Smooth muscle cell (in vitro differentiated cells): ENCODE measurements at regions not wholly inside any gene's neighbourhood (a gene's known extent, or its start where the extent isn't known, plus 50 kb on each side); places are given as distances from the start of the nearest gene placed in this dataset.
"Not testable (repeated sequence)": the region's sequence is repeated elsewhere in the genome, so short reads cannot be mapped to it uniquely, and the experiment has no call there.

Experiments used
- DNase-seq: peaks from one replicate; lab custom pipeline; 2025; ENCODE audit not compliant: unreplicated experiment; lab: John Stamatoyannopoulos, UW
- H2AFZ ChIP-seq: fragments of 200-600 bp; sonication (generic); 2 replicates; pipeline ENCODE4 v1.6.0; 2016; ENCODE audit warnings: antibody characterized with exemption, low read depth, mild to moderate bottlenecking
- H3F3A ChIP-seq: fragments of 200-600 bp; sonication (generic); 2 replicates; pipeline ENCODE4 v1.6.0; 2017; ENCODE audit warnings: antibody characterized with exemption, low read depth
- H3K27ac ChIP-seq: fragments of 200-600 bp; sonication (generic); 2 replicates; pipeline ENCODE4 v1.5.1; 2016; ENCODE audit warnings: low read depth, mild to moderate bottlenecking
- H3K27me3 ChIP-seq: fragments of 200-600 bp; sonication (generic); 2 replicates; pipeline ENCODE4 v1.6.1; 2016; ENCODE audit warnings: low read depth, mild to moderate bottlenecking
- H3K36me3 ChIP-seq: fragments of 200-600 bp; sonication (generic); 2 replicates; pipeline ENCODE4 v1.5.1; 2016; ENCODE audit warnings: low read depth
- H3K4me1 ChIP-seq: fragments of 200-600 bp; sonication (generic); 2 replicates; pipeline ENCODE4 v1.5.1; 2016; ENCODE audit warnings: low read depth
- H3K4me2 ChIP-seq: fragments of 200-600 bp; sonication (generic); 2 replicates; pipeline ENCODE4 v1.6.0; 2016; ENCODE audit warnings: mild to moderate bottlenecking
- H3K4me3 ChIP-seq: fragments of 200-600 bp; sonication (generic); 2 replicates; pipeline ENCODE4 v1.5.1; 2016; ENCODE audit warnings: mild to moderate bottlenecking
- H3K79me2 ChIP-seq: fragments of 200-600 bp; sonication (generic); 2 replicates; pipeline ENCODE4 v1.6.0; 2016; ENCODE audit warnings: low read depth, mild to moderate bottlenecking
- H3K9ac ChIP-seq: fragments of 200-600 bp; sonication (generic); 2 replicates; pipeline ENCODE4 v1.6.0; 2016; ENCODE audit warnings: low read depth
- H3K9me3 ChIP-seq: fragments of 200-600 bp; sonication (generic); replicated peaks from 2 replicates; pipeline ENCODE4 v1.5.1; 2016; ENCODE audit warnings: low read depth
- H4K20me1 ChIP-seq: fragments of 200-600 bp; sonication (generic); 2 replicates; pipeline ENCODE4 v1.6.0; 2016; ENCODE audit warnings: low read depth
- CTCF ChIP-seq: fragments of 200-600 bp; sonication (generic); IDR thresholded peaks from 2 replicates; pipeline ENCODE4 v1.5.1; 2017; ENCODE audit warnings: borderline replicate concordance, mild to moderate bottlenecking, antibody characterized with exemption; ENCODE audit not compliant: insufficient read depth, poor library complexity, severe bottlenecking
- WGBS: methylation state at CpG from one replicate; pipeline ENCODE4 v1.1.7; 2016; ENCODE audit warnings: low lambda C conversion rate; 5-methylcytosine and 5-hydroxymethylcytosine counted together

- Histone ChIP-seq H3K4me3 (no peak overlapping the region), H3K4me2 (no peak overlapping the region), H3K27me3 (no peaks in the 10 kb centered on the region), H3F3A (no peaks in the 10 kb centered on the region), H4K20me1 (no peaks in the 10 kb centered on the region), H3K79me2 (no peaks in the 10 kb centered on the region), H3K9ac (no peak overlapping the region), H3K9me3 (no peaks in the 10 kb centered on the region), H2AFZ (no peak overlapping the region), H3K36me3 (no peaks in the 10 kb centered on the region), H3K27ac (no peak overlapping the region), H3K4me1 (no peaks in the 10 kb centered on the region)
- no peak for TF ChIP-seq CTCF
- WGBS = 89% methylated on average over 4 of the region's 4 CpGs
- DNase-seq = no peak
Observed at GRCh38 chr9:75685062-75685461, 205.4 kb upstream of the PCSK5 start.

DNA sequence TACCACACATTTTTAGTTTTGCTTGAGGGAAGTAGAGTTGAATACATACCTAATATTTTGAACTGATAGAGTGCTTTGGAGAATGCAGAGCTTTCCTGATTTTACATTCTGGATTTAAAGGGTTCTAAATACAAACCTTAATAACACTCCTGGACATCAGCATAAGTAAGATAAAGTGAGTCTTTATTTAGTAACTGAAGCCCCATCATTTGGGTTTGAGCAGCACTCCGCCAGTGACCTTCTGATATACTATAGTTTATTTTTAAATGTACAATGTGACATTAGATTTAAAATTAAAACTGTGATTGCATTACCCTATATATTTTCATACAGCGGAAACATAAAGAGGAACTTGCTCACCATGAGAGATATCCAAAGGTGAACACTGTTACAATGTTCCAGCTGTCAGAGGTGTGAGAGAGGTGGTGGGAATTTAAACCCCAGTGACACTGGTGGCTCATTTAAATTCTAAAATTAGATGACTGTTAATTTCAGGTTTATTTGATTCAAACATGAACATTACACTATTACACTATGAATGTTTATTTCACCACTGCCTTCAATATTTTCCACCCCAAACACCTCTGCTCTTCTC lies 203.0 kb upstream of the PCSK5 start:
- no peak for DNase-seq
- no peaks in the 10 kb centered on the region for H3K4me1 ChIP-seq
- H3F3A ChIP-seq = no peaks in the 10 kb centered on the region
- no peak overlapping the region for H3K27ac ChIP-seq
- no peaks in the 10 kb centered on the region for H4K20me1 ChIP-seq
- H3K36me3 ChIP-seq = no peaks in the 10 kb centered on the region
- no peak overlapping the region for H3K9ac ChIP-seq
- no peaks in the 10 kb centered on the region for H3K9me3 ChIP-seq
- WGBS = 54% methylated on average over 2 of the region's 2 CpGs
- TF ChIP-seq CTCF = no peak
- H3K4me2 ChIP-seq = no peak overlapping the region
- H3K27me3 ChIP-seq = no peaks in the 10 kb centered on the region
- no peaks in the 10 kb centered on the region for H3K79me2 ChIP-seq
- no peak overlapping the region for H2AFZ ChIP-seq
- H3K4me3 ChIP-seq = no peak overlapping the region

DNA sequence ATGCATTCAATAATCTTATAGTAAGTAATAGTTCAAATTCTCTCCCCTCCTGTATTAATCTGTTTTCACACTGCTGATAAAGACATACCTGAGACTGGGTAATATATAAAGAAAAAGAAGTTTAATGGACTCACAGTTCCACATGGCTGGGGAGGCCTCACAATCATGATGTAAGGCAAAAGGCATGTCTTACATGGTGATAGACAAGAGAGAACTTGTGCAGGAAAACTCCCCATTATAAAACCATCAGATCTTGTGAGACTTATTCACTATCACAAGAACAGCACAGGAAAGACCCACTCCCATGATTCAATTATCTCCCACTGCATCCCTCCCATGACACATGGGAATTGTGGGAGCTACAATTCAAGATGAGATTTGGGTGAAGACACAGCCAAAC lies 199.9 kb upstream of the PCSK5 start:
- not testable (repeated sequence) for H3K79me2 ChIP-seq, H3K4me1 ChIP-seq, H2AFZ ChIP-seq, H4K20me1 ChIP-seq, DNase-seq, H3K27ac ChIP-seq, H3K4me2 ChIP-seq, H3K9ac ChIP-seq, H3K27me3 ChIP-seq, H3K4me3 ChIP-seq, H3K9me3 ChIP-seq, H3K36me3 ChIP-seq, H3F3A ChIP-seq

DNA sequence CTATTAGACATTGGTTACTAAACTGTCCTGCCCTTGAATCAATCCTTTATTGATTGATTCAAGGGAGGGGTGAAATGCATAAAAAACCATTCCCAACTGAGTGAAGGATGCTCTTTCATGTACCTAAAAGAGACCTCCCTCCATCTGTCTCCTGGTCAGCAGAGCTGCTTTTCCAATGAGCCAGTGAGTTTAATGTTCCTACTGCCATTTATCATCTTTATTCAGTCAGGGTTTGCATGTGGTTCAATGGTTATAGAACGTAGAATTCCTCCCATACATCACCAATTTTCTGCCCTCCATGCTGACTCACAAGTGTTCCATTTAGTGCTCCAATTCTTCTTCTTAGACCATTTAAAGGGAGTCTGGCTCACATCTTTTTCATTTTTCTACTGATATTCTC lies 199.1 kb upstream of the PCSK5 start:
- Histone ChIP-seq H3K9ac (no peak overlapping the region), H3K9me3 (no peaks in the 10 kb centered on the region), H3K79me2 (no peaks in the 10 kb centered on the region), H3K4me2 (no peak overlapping the region), H2AFZ (no peak overlapping the region), H4K20me1 (no peaks in the 10 kb centered on the region), H3K36me3 (no peaks in the 10 kb centered on the region), H3K4me3 (no peak overlapping the region), H3K27ac (no peak overlapping the region), H3K4me1 (no peaks in the 10 kb centered on the region), H3K27me3 (no peaks in the 10 kb centered on the region), H3F3A (no peaks in the 10 kb centered on the region)
- no peak for TF ChIP-seq CTCF
- WGBS = 70% methylated on average over 1 of the region's 1 CpG
- DNase-seq = no peak
